Activated CD8-positive, alpha-beta memory T cell treated with anti-CD3 and anti-CD28 coated beads, Interleukin-2, amount 50 U/mL, for 24 hours (primary cell): ENCODE measurements at regions not wholly inside any gene's neighbourhood (a gene's known extent, or its start where the extent isn't known, plus 50 kb on each side); places are given as distances from the start of the nearest gene placed in this dataset.

Experiments used
- DNase-seq: peaks from one replicate; pipeline ENCODE4 v3.0.0-alpha.2; 2020; ENCODE audit errors: extremely low read depth

DNA sequence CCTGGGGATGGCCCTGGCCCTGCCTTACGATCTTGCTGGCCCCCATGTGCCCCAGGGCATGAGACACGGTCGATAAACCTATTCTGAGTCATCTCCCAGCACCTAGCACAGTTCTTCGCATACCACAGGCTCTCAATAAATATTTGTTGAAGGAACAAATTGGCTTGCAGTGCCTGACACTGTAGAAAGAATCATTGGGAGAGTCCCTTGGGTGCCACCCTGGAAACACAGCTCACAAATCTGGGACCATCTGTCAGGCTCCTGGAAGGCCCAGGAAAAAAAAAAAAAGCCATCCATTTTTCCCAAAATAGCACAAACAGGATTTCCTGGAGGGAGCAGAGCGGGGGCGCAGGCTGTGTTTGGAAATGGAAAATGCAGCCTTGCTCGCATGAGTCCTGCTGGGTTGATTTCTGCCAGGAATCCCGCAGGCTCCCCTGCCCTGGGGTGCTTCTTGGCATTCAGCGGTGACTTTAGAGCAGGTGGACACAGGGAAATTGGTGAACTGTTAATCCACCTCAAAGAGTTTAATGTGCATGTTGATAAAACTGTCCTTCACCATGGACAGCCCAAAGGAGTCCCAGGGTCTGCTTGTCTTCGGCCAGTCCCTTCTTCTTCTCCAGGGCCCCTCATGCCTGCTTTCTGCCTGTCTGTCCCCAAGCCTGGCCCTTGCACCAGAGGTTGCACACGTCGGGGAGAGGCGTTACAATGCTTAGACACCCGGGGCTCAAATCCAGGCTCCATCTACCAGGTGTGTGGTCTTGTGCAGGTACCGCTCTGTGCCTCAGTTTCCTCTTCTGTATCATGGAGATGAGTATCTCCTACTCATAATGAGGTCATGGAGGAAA is 106.1 kb upstream of the RFLNA start:
- no peak for DNase-seq

GRCh38 chr12:124190312-124191023 is 104.4 kb upstream of the RFLNA start:
- DNase-seq = no peak

GRCh38 chr12:124191024-124191359 is 103.9 kb upstream of the RFLNA start:
- DNase-seq = no peak

- no peak for DNase-seq
Measured at GRCh38 chr12:124191966-124192365, 102.9 kb upstream of the RFLNA start.

DNA sequence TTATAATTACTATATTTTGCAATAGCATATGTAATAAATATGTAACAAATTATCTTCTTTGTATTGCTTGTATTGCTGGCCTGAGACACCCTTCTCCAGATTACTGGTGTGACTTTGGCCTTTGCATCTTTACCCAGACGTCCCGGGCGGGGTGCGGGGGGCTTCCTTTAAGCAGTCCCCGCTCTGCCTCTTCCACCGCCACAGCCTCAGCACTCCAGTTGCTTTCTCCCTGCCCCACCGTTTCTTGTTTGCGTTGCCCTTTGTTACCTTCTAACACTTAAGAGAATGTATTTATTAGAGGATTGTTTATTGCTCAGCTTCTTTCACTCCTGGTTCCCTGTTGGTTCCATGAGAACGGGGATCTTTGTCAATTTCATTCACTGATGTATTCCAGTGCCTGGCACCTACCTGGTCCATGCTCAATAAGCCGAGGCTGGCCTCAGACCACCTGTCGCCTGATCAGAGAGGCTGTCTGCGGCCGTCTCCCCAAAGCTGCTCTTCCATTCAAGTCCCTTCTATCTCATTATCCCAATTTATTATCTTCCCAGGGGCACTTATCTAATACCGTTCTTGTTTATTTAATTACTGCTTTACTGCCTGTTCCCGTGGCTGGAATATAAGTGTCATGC is 100.5 kb upstream of the RFLNA start:
- no peak for DNase-seq

DNA sequence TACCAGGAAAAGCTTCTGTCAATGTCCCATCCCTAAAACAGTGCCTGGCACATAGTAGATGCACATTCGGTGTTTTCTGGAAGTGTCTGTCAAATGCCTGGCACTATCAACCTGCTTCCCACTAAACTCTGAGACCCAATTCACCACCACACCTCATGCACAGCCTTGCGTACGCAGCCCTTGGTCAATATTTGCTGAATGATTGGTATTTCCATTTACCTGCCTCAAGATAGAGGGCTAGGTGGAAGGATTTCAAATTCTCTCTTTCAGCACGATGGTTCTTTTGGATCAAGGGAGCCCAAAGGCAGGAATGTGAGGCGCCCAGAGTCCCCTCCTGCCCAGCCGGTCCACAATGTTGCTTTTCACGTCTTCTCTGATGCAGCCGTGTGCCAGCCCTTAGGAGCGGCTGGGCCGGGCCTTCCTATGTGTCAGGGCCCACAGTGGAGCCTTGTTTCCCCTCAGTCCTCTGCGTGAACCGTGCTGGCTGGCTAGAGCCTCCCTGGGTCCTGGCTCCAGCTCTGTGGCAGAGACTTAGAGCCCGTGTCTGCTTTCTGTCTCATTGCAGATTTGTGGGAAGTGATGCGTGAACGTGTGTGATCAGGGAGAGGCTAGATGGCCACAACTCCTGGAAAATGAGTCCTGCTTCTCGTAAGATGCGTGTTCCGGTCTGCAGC is 99.9 kb upstream of the RFLNA start:
- no peak for DNase-seq

- DNase-seq = no peak
Measured at GRCh38 chr12:124195567-124195942, 99.3 kb upstream of the RFLNA start.

- no peak for DNase-seq
Measured at GRCh38 chr12:124196236-124196635, 98.7 kb upstream of the RFLNA start.

GRCh38 chr12:124201248-124201647 is 93.6 kb upstream of the RFLNA start:
- no peak for DNase-seq

- no peak for DNase-seq
Measured at GRCh38 chr12:124203176-124203575, 91.7 kb upstream of the RFLNA start.

DNA sequence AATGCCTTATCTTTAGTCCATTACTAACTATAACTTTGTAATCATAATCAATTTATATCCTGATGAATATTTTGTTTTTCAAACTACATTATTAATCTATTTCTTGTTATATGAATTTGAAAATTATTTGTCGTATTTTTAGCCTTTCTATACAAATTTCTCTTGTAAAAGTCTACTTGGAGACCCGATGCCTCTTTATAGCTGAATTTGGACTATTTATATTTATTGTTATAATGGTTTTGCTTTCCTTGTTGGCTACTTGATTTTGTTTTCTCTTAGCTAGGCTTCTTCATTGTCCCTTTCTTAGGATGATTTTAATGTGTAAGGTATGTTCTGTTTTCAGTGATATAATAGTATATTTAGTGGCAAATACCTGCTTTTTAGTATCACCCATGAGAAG is 89.5 kb upstream of the RFLNA start:
- no peak for DNase-seq

DNA sequence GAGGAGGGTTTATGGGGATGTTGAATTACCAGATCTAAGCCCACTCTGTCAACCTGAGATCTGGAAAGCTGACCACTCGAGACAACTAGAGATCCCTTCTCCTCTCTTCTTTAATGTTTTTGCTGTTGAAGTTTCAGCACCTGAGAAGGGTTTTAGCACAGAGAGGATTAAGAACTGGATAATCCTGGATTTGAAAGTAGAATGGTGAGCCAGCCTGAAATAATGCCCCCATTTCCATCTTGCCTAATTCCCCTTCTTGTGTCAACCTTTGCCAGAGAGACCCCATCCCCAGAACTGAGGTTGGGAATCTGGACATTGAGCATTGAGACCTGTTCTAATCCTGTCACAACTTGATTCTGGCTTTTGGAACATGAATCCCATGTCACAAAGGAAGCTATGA is 87.8 kb upstream of the RFLNA start:
- no peak for DNase-seq

GRCh38 chr12:124207617-124208016 is 87.3 kb upstream of the RFLNA start:
- no peak for DNase-seq

DNA sequence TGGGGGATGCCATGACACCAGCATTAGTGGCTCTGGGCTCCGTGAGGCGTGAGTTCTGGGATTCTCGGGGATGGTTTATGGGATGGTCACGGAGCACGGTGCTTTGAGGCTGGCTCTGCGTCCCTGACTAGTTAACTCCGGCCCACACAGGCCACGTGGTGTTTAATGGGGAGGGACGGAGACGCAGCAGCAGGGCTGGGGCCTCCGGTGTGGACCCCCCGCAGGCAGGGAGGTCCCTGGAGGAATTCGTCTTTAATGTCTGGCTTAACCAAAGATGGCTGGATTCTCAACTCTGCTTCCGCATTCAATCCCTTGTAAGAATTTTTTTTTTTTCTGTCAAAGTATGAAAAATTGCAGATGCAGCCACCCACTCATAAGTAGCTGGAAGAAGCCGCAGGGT is 86.4 kb upstream of the RFLNA start:
- DNase-seq = no peak

DNA sequence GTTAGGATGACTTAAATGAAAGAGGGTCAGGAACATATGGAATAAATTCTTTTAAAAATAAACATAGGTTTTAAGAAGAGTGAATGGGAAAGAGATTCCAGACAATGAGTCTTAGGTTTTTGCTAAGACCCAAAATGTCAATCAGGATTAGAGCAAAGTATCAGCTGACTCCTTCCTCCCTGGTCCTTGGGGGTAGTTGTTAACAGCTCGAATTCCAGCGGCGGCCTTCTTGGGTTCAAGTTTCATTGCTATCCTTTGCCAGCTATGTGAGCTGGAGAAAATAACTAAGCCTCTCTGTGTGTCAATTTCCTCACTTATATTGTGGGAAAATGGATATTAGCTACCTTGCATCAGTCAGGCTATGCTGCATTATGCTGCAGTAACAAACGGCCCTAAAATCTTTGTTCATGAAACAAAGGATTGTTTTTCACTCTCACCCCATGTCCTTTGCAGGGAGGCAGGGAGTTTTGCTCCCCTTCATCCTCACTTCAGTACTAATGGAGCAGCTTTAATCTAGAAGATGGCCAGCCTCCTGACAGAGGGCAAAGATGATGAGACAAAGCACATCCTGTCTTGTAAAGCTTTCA is 83.8 kb upstream of the RFLNA start:
- DNase-seq = no peak

GRCh38 chr12:124211753-124212152 is 83.1 kb upstream of the RFLNA start:
- DNase-seq = no peak

- DNase-seq = no peak
Measured at GRCh38 chr12:124213666-124214347, 81.1 kb upstream of the RFLNA start.

DNA sequence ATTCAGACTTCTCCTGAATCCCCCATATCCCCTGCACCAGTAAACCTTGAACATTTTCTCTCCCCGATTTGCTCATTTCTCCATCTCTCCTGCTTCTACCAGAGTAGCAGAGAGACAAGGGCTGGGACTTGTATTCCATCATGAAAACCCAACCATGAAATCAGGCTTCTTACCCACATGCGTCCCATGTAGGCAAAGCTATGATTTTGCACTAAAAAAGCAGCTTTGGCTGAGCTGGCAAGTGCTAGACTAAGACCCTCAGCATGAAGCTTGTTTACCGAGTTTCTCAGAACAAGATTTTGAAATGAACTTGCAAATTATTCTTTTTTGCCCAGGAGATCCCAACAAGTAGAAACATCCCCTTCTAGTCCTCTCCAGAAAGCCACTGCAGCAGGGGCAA is 80.3 kb upstream of the RFLNA start:
- DNase-seq = no peak

GRCh38 chr12:124216966-124217365 is 77.9 kb upstream of the RFLNA start:
- DNase-seq = no peak

GRCh38 chr12:124217508-124218242 is 77.2 kb upstream of the RFLNA start:
- DNase-seq = no peak

GRCh38 chr12:124218243-124218560 is 76.7 kb upstream of the RFLNA start:
- no peak for DNase-seq
